Sigmoid colon (tissue), 6 donors: ENCODE measurements at regions not wholly inside any gene's neighbourhood (a gene's known extent, or its start where the extent isn't known, plus 50 kb on each side); places are given as distances from the start of the nearest gene placed in this dataset.

Source experiments
- DNase-seq: peaks from one replicate; pipeline ENCODE4 v3.0.0-alpha.2; 2019
- H3K27ac ChIP-seq, 4 donors: fragments of 200-600 bp; sonication (generic); one replicate each; pipeline ENCODE4 v1.5.1; 2016 to 2019; ENCODE audit warnings: mild to moderate bottlenecking in 1 of 4
- H3K27me3 ChIP-seq, 3 donors: fragments of 200-600 bp; sonication (generic); one replicate each; pipeline ENCODE4 v1.5.1; 2019; ENCODE audit warnings: mild to moderate bottlenecking in 1 of 3
- H3K36me3 ChIP-seq, 4 donors: fragments of 200-600 bp; sonication (generic); one replicate each; pipeline ENCODE4 v1.5.1; 2016 to 2019
- H3K4me1 ChIP-seq, 4 donors: fragments of 200-600 bp; sonication (generic); one replicate each; pipeline ENCODE4 v1.5.1; 2017 to 2019
- H3K4me3 ChIP-seq, 4 donors: fragments of 200-600 bp; sonication (generic); one replicate each; pipeline ENCODE4 v1.5.1; 2017 to 2019; ENCODE audit warnings: mild to moderate bottlenecking in 2 of 4, moderate library complexity in 1 of 4
- H3K9me3 ChIP-seq, 4 donors: fragments of 200-600 bp in 3 of 4; sonication (generic) in 3 of 4; one replicate each; pipeline versions ENCODE4 v1.5.1 to v1.6.1; 2013 to 2019
- CTCF ChIP-seq, 4 experiments: fragments of 450-650 bp in 3 of 4; fragments of 200-600 bp in 1 of 4; IDR thresholded peaks; one replicate each; pipeline ENCODE4 v1.5.1; 2016 to 2019; ENCODE audit warnings: antibody characterized with exemption in 4 of 4, mild to moderate bottlenecking in 3 of 4, moderate library complexity in 2 of 4
- EP300 ChIP-seq, 4 donors: sonication (generic); formaldehyde crosslinking; IDR thresholded peaks; one replicate each; pipeline ENCODE4 v1.6.1; 2017; ENCODE audit warnings: antibody characterized with exemption in 4 of 4
- POLR2A ChIP-seq, 2 donors: fragments of 450-650 bp; IDR thresholded peaks; one replicate each; pipeline ENCODE4 v1.6.1; 2016; ENCODE audit warnings: antibody characterized with exemption in 2 of 2, mild to moderate bottlenecking in 2 of 2, moderate library complexity in 2 of 2
- POLR2AphosphoS5 ChIP-seq, 4 donors: sonication (generic); formaldehyde crosslinking; IDR thresholded peaks; one replicate each; pipeline ENCODE4 v1.6.1; 2017; ENCODE audit warnings: antibody characterized with exemption in 4 of 4
- WGBS, 2 donors: extraction: QIAGEN DNeasy Blood & Tissue Kit; methylation state at CpG; one replicate each; pipeline ENCODE4 v1.1.7; 2013; 5-methylcytosine and 5-hydroxymethylcytosine counted together
- intact Hi-C: fragments of 100-400 bp; cut with DNase I; formaldehyde crosslinking; loops from one replicate; pipeline ENCODE4 v1.15.1; 2023
- donor health status: healthy with polysubstance abuse.
- donor health status: healthy.

- 79 to 84% methylated on average over 12 of the region's 12 CpGs for WGBS, 2 donors
- intact Hi-C loops, result no loop called here
- Histone ChIP-seq H3K4me3 (no peak overlapping the region), H3K27ac (no peak overlapping the region), H3K36me3 (no peaks in the 10 kb centered on the region), H3K27me3 (peaks cover 0 to 20% (median under 1%) of the 10 kb centered on the region in 3 donors), H3K4me1 (peaks cover 0 to 18% (median 14%) of the 10 kb centered on the region in 4 donors), H3K9me3 (no peaks in the 10 kb centered on the region)
- TF ChIP-seq POLR2A (IDR thresholded peaks at IDR 0.05) (no peak), POLR2AphosphoS5 (IDR thresholded peaks at IDR 0.05) (no peak), EP300 (IDR thresholded peaks at IDR 0.05) (no peak)
- no peak for DNase-seq
These were observed 113.0 kb downstream of the CRYAA start for GRCh38 chr21:43281661-43282357.

- intact Hi-C loops, result no loop called here
- Histone ChIP-seq H3K9me3 (no peaks in the 10 kb centered on the region), H3K4me1 (peaks cover 0 to 18% (median 14%) of the 10 kb centered on the region in 4 donors), H3K27ac (no peak overlapping the region), H3K27me3 (peaks cover 2 to 27% (median 8%) of the 10 kb centered on the region in 3 donors), H3K36me3 (no peaks in the 10 kb centered on the region), H3K4me3 (no peak overlapping the region)
- TF ChIP-seq POLR2AphosphoS5 (IDR thresholded peaks at IDR 0.05) (no peak), CTCF (IDR thresholded peaks at IDR 0.05) (no peak), POLR2A (IDR thresholded peaks at IDR 0.05) (no peak), EP300 (IDR thresholded peaks at IDR 0.05) (no peak)
- 69 to 71% methylated on average over 17 of the region's 17 CpGs for WGBS, 2 donors
- DNase-seq, result no peak
These were observed 112.3 kb downstream of the CRYAA start for GRCh38 chr21:43280949-43281633.

GRCh38 chr21:43279578-43279894 lies 110.7 kb downstream of the CRYAA start:
- H3K36me3 ChIP-seq, result no peaks in the 10 kb centered on the region
- no peak overlapping the region for H3K4me3 ChIP-seq
- H3K27ac ChIP-seq, result no peak overlapping the region
- H3K4me1 ChIP-seq, result peaks cover 0 to 18% (median 14%) of the 10 kb centered on the region in 4 donors
- 88 to 90% methylated on average over 11 of the region's 11 CpGs for WGBS, 2 donors
- intact Hi-C loops, result no loop called here
- peaks cover 6 to 41% (median 21%) of the 10 kb centered on the region in 3 donors for H3K27me3 ChIP-seq
- DNase-seq, result no peak
- no peak for TF ChIP-seq POLR2A (IDR thresholded peaks at IDR 0.05)
- no peak for TF ChIP-seq EP300 (IDR thresholded peaks at IDR 0.05)
- no peak for TF ChIP-seq CTCF (IDR thresholded peaks at IDR 0.05)
- TF ChIP-seq POLR2AphosphoS5 (IDR thresholded peaks at IDR 0.05), result no peak
- H3K9me3 ChIP-seq, result no peaks in the 10 kb centered on the region

- intact Hi-C loops, result no loop called here
- DNase-seq, result no peak
- H3K36me3 ChIP-seq, result no peaks in the 10 kb centered on the region
- no peaks in the 10 kb centered on the region for H3K9me3 ChIP-seq
- WGBS, 2 donors, result 67 to 82% methylated on average over 32 of the region's 32 CpGs
- TF ChIP-seq POLR2A (IDR thresholded peaks at IDR 0.05) (no peak), POLR2AphosphoS5 (IDR thresholded peaks at IDR 0.05) (no peak), EP300 (IDR thresholded peaks at IDR 0.05) (no peak), CTCF (IDR thresholded peaks at IDR 0.05) (no peak)
- no peak overlapping the region for H3K4me3 ChIP-seq
- H3K27me3 ChIP-seq, result peaks cover 6 to 47% (median 27%) of the 10 kb centered on the region in 3 donors
- no peak overlapping the region for H3K27ac ChIP-seq
- peaks cover 0 to 18% (median 14%) of the 10 kb centered on the region in 4 donors for H3K4me1 ChIP-seq
These were observed 110.2 kb downstream of the CRYAA start for GRCh38 chr21:43278766-43279577.

- intact Hi-C loops, result no loop called here
- H3K4me1 ChIP-seq, result peaks cover 0 to 18% (median 14%) of the 10 kb centered on the region in 4 donors
- H3K36me3 ChIP-seq, result no peaks in the 10 kb centered on the region
- no peak for DNase-seq
- H3K27ac ChIP-seq, result no peak overlapping the region
- 25 to 51% methylated on average over 12 of the region's 12 CpGs for WGBS, 2 donors
- H3K4me3 ChIP-seq, result no peak overlapping the region
- H3K27me3 ChIP-seq, result peaks cover 6 to 53% (median 33%) of the 10 kb centered on the region in 3 donors
- no peak for TF ChIP-seq POLR2A (IDR thresholded peaks at IDR 0.05)
- TF ChIP-seq EP300 (IDR thresholded peaks at IDR 0.05), result no peak
- TF ChIP-seq POLR2AphosphoS5 (IDR thresholded peaks at IDR 0.05), result no peak
- no peak for TF ChIP-seq CTCF (IDR thresholded peaks at IDR 0.05)
- H3K9me3 ChIP-seq, result no peaks in the 10 kb centered on the region
These were observed 109.6 kb downstream of the CRYAA start for GRCh38 chr21:43278359-43278758.
